GM19468 (cell line): ENCODE measurements at regions not wholly inside any gene's neighbourhood (a gene's known extent, or its start where the extent isn't known, plus 50 kb on each side); places are given as distances from the start of the nearest gene placed in this dataset.

ENCODE experiments used
- ATAC-seq: cut with Tn5 transposase; IDR thresholded peaks from one replicate; pipeline ENCODE4 v1.9.1; 2021; ENCODE audit warnings: mild to moderate bottlenecking, moderate library complexity, moderate number of reproducible peaks; ENCODE audit not compliant: unreplicated experiment; ENCODE audit errors: extremely low read depth

- no peak for ATAC-seq
Observed at GRCh38 chr2:60262178-60262577, 291.3 kb downstream of the BCL11A start.

DNA sequence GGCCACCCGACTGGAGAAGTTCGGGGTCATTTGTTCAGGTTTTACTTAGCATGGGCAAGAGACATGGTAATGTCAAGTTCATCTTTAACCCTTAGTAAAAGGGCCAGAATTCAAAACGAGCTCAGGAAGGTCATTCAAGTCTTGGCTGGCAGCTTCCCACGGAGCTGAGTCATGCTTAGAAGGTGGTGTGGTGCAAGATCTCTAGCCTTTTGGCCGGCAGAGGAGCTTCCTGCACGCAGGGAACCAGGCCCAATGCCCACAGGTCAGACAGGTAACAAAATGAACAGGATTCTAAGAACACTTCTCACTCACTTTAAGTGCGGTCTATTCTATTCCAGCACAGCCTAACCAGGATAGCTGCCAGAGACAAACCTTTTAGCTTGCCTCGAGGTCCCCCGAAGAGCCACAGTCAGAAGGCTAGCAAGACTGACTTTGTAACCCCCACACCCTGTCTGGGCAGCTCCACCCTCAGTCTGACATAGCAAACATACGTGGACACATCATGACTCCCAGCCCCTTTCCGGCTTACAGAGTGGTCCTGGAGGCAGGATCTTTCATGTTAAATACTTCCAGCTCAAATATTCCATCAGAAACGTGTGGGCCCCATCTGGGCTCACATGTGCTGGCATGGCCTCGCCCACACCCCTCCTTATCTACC lies 292.7 kb downstream of the BCL11A start:
- no peak for ATAC-seq

- ATAC-seq = no peak
Observed at GRCh38 chr2:60259781-60260180, 293.7 kb downstream of the BCL11A start.

DNA sequence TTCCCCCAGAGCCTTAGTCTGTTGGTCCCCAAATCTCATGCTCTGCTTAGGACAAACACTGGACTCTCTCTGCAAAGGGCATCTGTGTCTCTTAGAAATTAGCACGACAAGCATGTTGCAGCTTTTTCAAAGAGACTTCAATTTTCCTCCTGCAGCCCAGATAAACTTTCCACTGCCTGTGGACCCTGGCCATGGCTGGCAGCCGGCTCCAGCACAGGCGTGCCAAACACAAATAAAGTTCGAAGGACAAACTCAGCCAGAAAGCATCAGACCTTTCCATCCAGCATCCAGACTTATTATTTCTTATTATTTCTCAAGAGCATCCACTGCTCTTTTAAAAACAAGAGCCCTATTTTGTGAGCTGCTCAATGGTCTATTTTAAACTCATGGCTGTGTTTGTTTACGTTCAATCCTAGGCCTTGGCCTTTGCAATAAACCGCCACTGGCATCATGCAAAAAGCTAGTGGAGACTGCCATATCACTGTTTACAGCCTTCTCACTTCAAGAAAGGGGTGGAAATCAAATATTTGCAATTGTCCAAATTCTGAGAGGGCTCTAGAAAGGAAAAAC lies 300.8 kb downstream of the BCL11A start:
- ATAC-seq = no peak

DNA sequence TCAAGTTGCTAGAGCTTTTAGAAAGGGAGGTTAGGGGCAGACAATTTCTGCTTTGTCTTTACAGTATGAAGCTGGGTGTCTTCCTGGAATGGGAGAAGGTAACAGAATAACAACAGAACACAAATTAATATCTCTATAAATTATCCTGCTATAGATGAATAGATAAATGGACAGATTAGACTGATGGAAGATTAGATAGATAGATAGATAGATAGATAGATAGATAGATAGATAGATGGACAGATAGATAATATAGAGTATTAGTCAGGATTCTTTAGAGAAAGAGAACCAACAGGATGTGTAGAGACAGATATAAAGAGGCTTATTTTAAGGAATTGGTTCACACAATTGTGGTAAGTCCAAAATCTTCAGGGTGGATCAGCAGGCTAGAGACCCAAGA lies 302.2 kb downstream of the BCL11A start:
- no peak for ATAC-seq

GRCh38 chr2:60249879-60250278 lies 303.6 kb downstream of the BCL11A start:
- ATAC-seq = no peak

DNA sequence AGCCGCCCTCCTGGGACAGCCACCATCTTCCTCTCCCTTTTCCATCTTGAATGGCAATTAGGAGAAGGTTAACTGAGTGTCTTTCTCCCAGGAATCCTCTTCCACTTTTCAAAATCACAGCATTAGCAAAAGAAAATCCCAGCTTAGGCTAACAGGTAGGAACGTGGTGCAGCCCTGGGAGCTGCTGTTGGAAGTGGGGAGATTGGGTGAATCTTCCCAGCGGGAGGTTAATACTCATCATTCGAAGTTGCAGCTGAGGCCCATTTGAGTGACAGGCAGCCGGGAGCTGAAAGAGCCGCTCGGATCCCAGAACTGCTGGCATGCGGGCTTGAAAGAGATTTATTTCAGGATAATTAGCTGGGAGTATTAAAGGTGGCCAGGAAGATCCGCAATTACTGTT lies 306.0 kb downstream of the BCL11A start:
- no peak for ATAC-seq

DNA sequence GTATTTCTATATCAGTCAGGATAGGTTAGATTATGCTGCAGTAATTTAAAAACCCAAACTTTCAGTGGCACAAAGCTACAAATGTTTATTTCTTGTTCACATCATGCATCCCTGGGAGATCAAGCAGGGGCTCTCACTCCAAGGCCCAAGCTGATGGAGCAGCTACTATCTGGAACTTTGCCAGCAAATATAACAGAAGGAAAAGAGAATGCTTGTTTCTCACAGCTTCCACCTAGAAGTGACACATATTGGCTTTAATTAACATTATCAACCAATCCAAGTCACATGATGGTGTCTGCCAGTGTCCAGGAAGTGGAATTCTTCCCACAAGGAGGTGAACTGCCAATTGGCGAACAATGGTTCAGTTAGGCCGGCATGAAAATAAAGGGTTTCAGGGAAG lies 306.9 kb downstream of the BCL11A start:
- no peak for ATAC-seq

GRCh38 chr2:60234274-60234986 lies 319.0 kb downstream of the BCL11A start:
- ATAC-seq = no peak

DNA sequence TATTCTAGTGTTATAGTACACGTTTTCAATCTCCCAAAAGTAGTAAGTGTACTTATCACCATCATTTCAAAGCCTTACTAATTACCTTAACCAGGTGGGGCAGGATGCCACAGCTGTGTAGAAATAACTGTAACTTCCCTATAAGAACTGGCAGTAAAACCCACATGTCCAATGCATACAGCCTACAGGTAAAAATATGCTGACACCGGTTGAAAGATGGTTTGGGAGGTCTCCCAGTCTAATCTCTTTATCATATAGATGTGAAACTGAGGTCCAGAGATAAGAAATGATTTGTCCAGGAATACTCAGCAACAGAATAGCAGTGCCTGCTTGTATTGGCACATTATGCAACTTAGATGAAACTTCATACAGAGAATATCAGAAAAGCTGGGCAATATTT lies 322.9 kb downstream of the BCL11A start:
- no peak for ATAC-seq

DNA sequence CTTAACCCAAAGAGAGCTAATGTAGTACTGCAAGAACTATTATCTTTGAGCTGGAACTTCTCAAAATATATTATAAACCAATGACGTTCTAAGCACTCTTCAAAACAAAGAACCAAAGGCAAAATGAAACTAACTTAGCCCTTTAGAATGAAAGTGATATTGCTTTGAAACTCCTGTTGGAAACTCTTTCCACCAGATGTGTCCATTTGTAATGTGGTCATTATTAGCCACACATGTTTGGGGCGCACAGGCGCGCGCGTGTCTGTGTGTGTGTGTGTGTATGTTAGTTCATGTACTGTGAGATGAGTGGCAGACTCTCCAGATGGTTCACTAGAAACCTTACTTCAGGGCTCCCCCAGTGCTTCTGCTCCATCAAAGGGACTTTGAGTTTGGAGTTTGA lies 323.4 kb downstream of the BCL11A start:
- ATAC-seq = no peak

- no peak for ATAC-seq
Observed at GRCh38 chr2:60226943-60227342, 326.5 kb downstream of the BCL11A start.

GRCh38 chr2:60226191-60226590 lies 327.3 kb downstream of the BCL11A start:
- no peak for ATAC-seq

DNA sequence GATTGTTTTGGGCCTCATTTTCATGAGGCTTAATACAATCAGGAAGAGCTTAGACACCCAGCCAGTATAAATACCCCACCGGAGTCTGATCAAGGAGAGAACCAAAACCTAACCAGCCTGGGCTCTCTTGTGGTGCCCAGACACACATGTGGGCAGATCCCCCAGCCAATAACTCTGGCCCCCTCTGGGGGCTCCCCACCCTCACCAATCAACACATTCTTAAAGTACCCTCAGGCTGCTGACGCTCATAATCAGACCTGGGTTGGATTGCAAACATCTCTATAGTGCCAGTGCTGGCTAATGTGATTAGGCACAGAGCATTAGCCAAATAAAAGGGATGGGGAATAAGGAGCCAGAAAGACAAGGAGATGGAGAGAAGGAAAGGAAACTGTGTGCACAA lies 329.6 kb downstream of the BCL11A start:
- no peak for ATAC-seq

DNA sequence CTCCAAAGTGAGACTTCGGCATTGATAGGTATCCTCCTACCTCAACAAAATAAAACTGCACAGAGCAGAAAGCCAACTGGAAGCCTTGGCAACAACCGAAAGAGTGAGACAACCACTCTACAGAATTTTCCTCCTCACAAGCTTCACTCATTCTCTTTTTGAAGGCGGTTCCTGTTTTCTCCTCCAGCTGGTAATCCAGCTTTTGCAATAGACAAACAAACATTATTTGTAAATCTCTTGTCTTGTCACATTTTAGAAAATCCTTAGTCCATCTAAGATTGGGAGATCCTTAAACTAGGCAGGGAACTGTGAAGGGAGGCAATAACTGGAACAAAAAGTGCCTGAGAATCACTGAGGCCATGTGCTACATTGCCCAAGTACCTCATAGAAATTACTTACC lies 332.4 kb downstream of the BCL11A start:
- no peak for ATAC-seq

GRCh38 chr2:60219536-60219935 lies 333.9 kb downstream of the BCL11A start:
- no peak for ATAC-seq

GRCh38 chr2:60216452-60216995 lies 336.9 kb downstream of the BCL11A start:
- ATAC-seq = no peak

- ATAC-seq = no peak
Observed at GRCh38 chr2:60215386-60215901, 338.0 kb downstream of the BCL11A start.

GRCh38 chr2:60214626-60214875 lies 338.9 kb downstream of the BCL11A start:
- ATAC-seq = no peak

DNA sequence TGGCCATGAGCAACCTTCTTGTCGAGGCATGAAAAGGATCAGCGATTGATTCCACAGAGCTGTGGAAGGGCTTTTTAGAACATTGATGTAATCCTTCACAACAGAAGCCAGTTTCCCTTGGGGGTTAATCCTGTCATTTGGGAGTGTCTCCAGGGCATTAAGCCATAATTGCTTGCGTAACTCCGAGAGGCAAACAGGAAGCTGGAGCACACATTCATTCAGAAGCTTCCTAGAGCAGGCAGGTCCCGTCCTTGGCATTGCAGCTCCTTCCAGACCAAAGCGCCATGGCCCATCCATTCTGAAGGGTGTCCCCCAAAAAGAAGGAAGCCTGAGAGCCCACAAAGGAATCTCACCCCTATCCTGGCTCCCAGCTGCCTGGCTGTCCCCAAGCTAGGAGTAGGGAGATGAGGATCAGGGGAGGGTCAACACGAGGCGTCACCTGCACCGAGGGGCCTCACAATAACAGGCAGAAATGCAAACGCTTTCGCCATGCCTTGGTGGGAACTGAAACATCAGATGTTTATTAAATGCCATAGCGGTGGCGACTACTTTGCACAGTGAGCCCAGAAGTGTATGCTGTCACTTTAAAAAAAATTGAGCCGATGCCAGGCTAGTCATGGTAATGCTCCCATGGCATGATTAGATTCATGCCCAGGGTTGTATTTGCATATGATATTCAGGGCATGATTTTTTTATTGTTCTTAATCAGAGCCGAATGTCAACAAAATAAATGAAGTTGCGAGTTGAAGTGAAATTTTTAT lies 339.4 kb downstream of the BCL11A start:
- no peak for ATAC-seq
